ENCODE measurements at regions not wholly inside any gene's neighbourhood (a gene's known extent, or its start where the extent isn't known, plus 50 kb on each side); places are given as distances from the start of the nearest gene placed in this dataset.

- Histone ChIP-seq H4K5ac (ENCODE audit: insufficient read length, low read depth, low read length) (no peak overlapping the region), H4K8ac (ENCODE audit: extremely low read depth, insufficient read depth, low read length) (no peak overlapping the region), H3K4me2 (ENCODE audit: insufficient read depth in 1 of 2, low read depth in 2 of 2, low read length in 2 of 2) (no peak overlapping the region), H2AFZ (ENCODE audit: low read length) (no peak overlapping the region), H3K9me3 (ENCODE audit: insufficient read depth in 2 of 2, low read depth in 1 of 2, low read length in 1 of 2) (no peaks in the 10 kb centered on the region), H2BK15ac (ENCODE audit: low read length) (no peak overlapping the region), H3K4ac (replicated peaks; ENCODE audit: insufficient read length, low read depth, low read length) (no peak overlapping the region), H4K20me1 (replicated peaks in 1 of 2; ENCODE audit: control insufficient read depth in 1 of 2, insufficient read depth in 2 of 2, low read length in 2 of 2) (no peaks in the 10 kb centered on the region), H2BK5ac (ENCODE audit: low read depth, low read length) (no peak overlapping the region), H3K14ac (ENCODE audit: insufficient read length) (no peak overlapping the region), H3K9ac (replicated peaks in 1 of 4; ENCODE audit: extremely low read depth in 1 of 4, low read depth in 3 of 4, low read length in 3 of 4) (no peak overlapping the region), H3K79me2 (ENCODE audit: control insufficient read depth in 1 of 2, insufficient read depth in 2 of 2, low read length in 2 of 2) (no peaks in the 10 kb centered on the region), H3K4me1 (replicated peaks in 1 of 4; ENCODE audit: control insufficient read depth in 3 of 4, insufficient read depth in 4 of 4, low read length in 3 of 4) (no peaks in the 10 kb centered on the region; a peak in 1 of 7 replicates), H3K79me1 (ENCODE audit: low read depth, low read length) (peaks cover 2% of the 10 kb centered on the region; the same call in 1 of the 2 replicates), H2BK120ac (replicated peaks; ENCODE audit: low read depth, low read length) (no peak overlapping the region), H3K27me3 (replicated peaks in 1 of 4; ENCODE audit: control insufficient read depth in 3 of 4, extremely low read depth in 1 of 4, insufficient read depth in 3 of 4, low read length in 3 of 4) (peaks cover 0 to 1% (median 0%) of the 10 kb centered on the region in 4 experiments; a peak in 1 of 7 replicates), H2BK20ac (ENCODE audit: low read length) (no peak overlapping the region), H3K23ac (ENCODE audit: insufficient read length) (no peak overlapping the region), H3K4me3 (ENCODE audit: extremely low read depth in 1 of 4, insufficient read depth in 2 of 4, low read depth in 3 of 4, low read length in 4 of 4) (no peak overlapping the region), H3K23me2 (ENCODE audit: low read depth, low read length) (no peaks in the 10 kb centered on the region), H3K36me3 (ENCODE audit: control insufficient read depth in 2 of 4, insufficient read depth in 4 of 4, low read length in 3 of 4) (no peaks in the 10 kb centered on the region), H2BK12ac (ENCODE audit: low read depth, low read length) (no peak overlapping the region), H3K56ac (replicated peaks; ENCODE audit: insufficient read length, low read depth, low read length) (no peak overlapping the region), H2AK5ac (ENCODE audit: low read depth, low read length) (no peak overlapping the region), H4K91ac (replicated peaks; ENCODE audit: insufficient read length, low read length) (no peak overlapping the region), H3K27ac (ENCODE audit: low read depth, low read length) (no peak overlapping the region), H3K18ac (ENCODE audit: extremely low read depth, low read length) (no peak overlapping the region)
- CTCF ChIA-PET (ENCODE audit: partially characterized antibody) = interaction anchor here (2.6 kb wide), 1 partner anchor 9 kb away, joined by 7 read pairs; no protein-coding TSS in a partner anchor
- POLR2A ChIA-PET (ENCODE audit: partially characterized antibody) = interaction anchor here (1.4 kb wide), 1 partner anchor 10 kb away, joined by 3 read pairs; no protein-coding TSS in a partner anchor
- FAIRE-seq = no peak
- no peak for DNase-seq (ENCODE audit: low read depth in 1 of 2, low spot score in 2 of 2)
- no peak for TF ChIP-seq ASH2L (IDR thresholded peaks at IDR 0.05; ENCODE audit: low read length)
- no peak for TF ChIP-seq NANOG (IDR thresholded peaks at IDR 0.05; ENCODE audit: insufficient read depth, low read depth, low read length, poor library complexity, severe bottlenecking)
- TF ChIP-seq EP300 (IDR thresholded peaks at IDR 0.05; ENCODE audit: borderline replicate concordance in 1 of 2, low read depth in 2 of 2, low read length in 2 of 2) = no peak
- TF ChIP-seq RAD21 (IDR thresholded peaks at IDR 0.05 in 1 of 2, conservative IDR thresholded peaks at IDR 0.05 in 1 of 2; ENCODE audit: low read depth in 2 of 2, low read length in 2 of 2) = no peak
- TF ChIP-seq PHF8 (conservative IDR thresholded peaks at IDR 0.05; ENCODE audit: low read depth, low read length) = no peak
- TF ChIP-seq TAF7 (optimal IDR thresholded peaks at IDR 0.05; ENCODE audit: borderline replicate concordance, low read depth, low read length) = no peak
- no peak for TF ChIP-seq CBX5 (IDR thresholded peaks at IDR 0.05; ENCODE audit: low read depth, low read length)
- TF ChIP-seq TEAD4 (IDR thresholded peaks at IDR 0.05; ENCODE audit: low read depth, low read length) = no peak
- no peak for TF ChIP-seq MAFK (IDR thresholded peaks at IDR 0.05; ENCODE audit: low read depth, low read length)
- TF ChIP-seq CBX8 (IDR thresholded peaks at IDR 0.05; ENCODE audit: borderline replicate concordance, low read depth, low read length) = no peak
- TF ChIP-seq CTBP2 (IDR thresholded peaks at IDR 0.05; ENCODE audit: borderline replicate concordance, insufficient read depth, insufficient read length, low read length) = no peak
- TF ChIP-seq RNF2 (IDR thresholded peaks at IDR 0.05; ENCODE audit: borderline replicate concordance, low read depth, low read length, missing control alignments, poor library complexity, severe bottlenecking) = no peak
These were observed 345.8 kb upstream of the PPARGC1A start for GRCh38 chr4:24235618-24236017.
